ENCODE measurements at regions not wholly inside any gene's neighbourhood (a gene's known extent, or its start where the extent isn't known, plus 50 kb on each side); places are given as distances from the start of the nearest gene placed in this dataset.

DNA sequence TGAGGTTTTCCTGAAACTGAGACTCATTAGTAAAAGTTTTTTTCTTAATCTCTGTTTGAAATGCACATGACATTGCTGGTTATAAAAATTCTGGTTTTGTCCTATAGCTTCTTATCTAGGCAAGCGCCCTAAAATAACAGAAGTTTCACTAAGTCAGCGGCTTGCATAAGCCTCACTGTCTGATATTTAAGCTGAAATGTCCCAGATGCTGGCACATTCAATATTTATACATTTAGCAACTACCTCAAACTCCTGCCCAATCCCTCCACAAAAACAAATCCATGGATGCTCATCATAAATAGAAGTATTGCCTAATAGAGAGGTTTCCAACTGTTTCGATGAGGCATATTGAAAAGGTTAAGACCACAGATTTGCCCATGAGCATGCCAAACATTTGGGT is 83.1 kb upstream of the EGR2 start:
- intact Hi-C loops (cut with DNase I) = no loop called here
- DNase-seq (ENCODE audit: low spot score) (no peak), ATAC-seq (no peak)

DNA sequence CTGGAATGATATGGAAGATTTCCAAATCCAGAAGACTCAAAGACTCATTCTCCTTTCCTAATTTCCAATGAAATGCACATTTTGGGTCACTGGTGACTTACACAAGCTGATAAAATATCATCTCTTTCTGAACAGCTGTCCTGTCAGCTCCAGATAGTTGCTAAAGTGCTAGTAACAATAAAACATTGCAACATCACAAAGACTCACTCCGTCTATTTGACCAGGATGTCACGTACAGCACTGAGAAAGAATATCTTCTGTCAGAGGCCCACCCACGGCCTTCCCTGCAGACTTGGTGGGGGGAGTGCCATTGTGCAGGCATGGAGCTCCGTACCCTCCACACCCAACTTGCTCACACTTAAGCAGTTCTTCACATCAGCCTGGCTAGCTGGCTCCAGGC is 78.9 kb upstream of the EGR2 start:
- DNase-seq (ENCODE audit: low spot score) (no peak), ATAC-seq (no peak)
- intact Hi-C loops (cut with DNase I) = no loop called here

- ATAC-seq = no peak
- intact Hi-C loops (cut with DNase I) = no loop called here
- DNase-seq (ENCODE audit: low spot score) = no peak
These were observed 78.0 kb upstream of the EGR2 start for GRCh38 chr10:62894156-62894555.

GRCh38 chr10:62893036-62893435 is 76.9 kb upstream of the EGR2 start:
- ATAC-seq (no peak), DNase-seq (ENCODE audit: low spot score) (no peak)
- intact Hi-C loops (cut with DNase I) = no loop called here

DNA sequence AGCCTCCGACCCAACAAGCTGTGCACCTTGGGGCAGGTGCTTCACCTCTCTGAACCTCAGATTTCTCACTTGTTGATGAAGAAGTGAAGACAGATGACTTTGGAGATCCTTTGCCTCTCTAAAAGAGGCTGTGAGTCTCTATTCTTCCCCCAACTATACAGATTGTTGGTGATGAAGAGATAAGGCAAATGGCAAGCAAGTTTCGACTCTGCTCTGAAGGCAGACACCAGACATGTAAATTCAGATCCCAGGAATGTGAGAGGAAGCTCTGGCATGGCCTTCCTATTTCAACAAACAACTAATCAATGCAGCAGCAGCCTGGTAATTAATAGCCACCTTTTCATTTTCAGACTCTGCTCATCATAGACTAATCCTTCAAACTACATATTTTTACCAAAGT is 74.2 kb upstream of the EGR2 start:
- ATAC-seq (no peak), DNase-seq (ENCODE audit: low spot score) (no peak)
- intact Hi-C loops (cut with DNase I) = no loop called here

GRCh38 chr10:62887642-62888041 is 71.5 kb upstream of the EGR2 start:
- no peak for DNase-seq (ENCODE audit: low spot score)
- intact Hi-C loops (cut with DNase I) = no loop called here
- no peak for ATAC-seq

GRCh38 chr10:62885684-62886461 is 69.7 kb upstream of the EGR2 start:
- DNase-seq (ENCODE audit: low spot score) (no peak), ATAC-seq (no peak)
- intact Hi-C loops (cut with DNase I) = no loop called here

GRCh38 chr10:62880162-62880561 is 64.0 kb upstream of the EGR2 start:
- intact Hi-C loops (cut with DNase I) = no loop called here
- DNase-seq (ENCODE audit: low spot score) (no peak), ATAC-seq (no peak)

- no peak for ATAC-seq
- no peak for DNase-seq (ENCODE audit: low spot score)
- intact Hi-C loops (cut with DNase I) = no loop called here
These were observed 57.7 kb upstream of the EGR2 start for GRCh38 chr10:62873866-62874265.

DNA sequence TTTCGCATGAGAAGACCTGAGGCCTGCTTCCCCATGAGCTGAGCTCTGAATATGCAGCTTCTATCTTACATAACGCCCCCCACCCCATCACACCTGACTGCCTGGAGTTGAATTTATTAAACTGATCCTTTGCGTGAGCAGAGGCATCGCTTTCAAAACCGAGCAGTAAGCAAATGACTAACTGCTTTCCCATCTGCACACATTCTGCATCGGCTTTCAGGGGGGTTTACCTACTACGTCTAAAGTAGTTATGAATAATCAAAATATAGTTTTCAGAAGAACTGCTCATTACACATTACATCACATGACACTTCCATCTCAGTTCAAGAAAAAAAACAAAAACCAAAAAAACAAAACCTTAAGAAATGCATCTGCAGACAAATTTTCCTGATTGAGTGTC is 54.7 kb upstream of the EGR2 start:
- intact Hi-C loops (cut with DNase I) = no loop called here
- ATAC-seq (no peak), DNase-seq (ENCODE audit: low spot score) (no peak)

DNA sequence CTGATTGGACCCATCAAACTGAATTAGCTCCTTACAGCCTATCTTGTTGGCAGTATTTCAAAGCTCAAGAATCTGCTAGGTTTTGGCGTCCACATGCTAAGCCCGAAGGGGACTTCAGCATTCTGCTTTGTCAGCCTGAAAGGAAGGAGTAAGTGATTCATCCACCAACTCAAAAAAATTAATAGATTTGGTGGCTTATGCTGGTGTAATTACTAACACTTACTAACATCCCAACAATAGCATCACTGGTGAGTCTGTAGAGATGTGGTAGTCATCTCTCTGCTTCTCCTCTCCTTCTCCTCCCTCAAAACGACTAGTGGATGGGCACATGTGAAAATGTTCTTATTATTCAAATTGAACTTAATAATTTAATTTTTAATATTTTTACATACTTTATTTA is 53.8 kb upstream of the EGR2 start:
- intact Hi-C loops (cut with DNase I) = no loop called here

GRCh38 chr10:62866941-62867340 is 50.8 kb upstream of the EGR2 start:
- ATAC-seq = no peak
- no peak for DNase-seq (ENCODE audit: low spot score)

More for the DNA sequence above, 53.8 kb upstream of the EGR2 start:
- no peak for DNase-seq (ENCODE audit: low spot score)
- no peak for ATAC-seq

GRCh38 chr10:62866451-62866850 is 50.3 kb upstream of the EGR2 start:
- ATAC-seq = no peak
- intact Hi-C loops (cut with DNase I) = no loop called here
- no peak for DNase-seq (ENCODE audit: low spot score)

More at GRCh38 chr10:62866941-62867340, 50.8 kb upstream of the EGR2 start:
- intact Hi-C loops (cut with DNase I) = no loop called here
